Neural cell (in vitro differentiated cells): ENCODE measurements at regions not wholly inside any gene's neighbourhood (a gene's known extent, or its start where the extent isn't known, plus 50 kb on each side); places are given as distances from the start of the nearest gene placed in this dataset.

Experiments used
- H2AFZ ChIP-seq: fragments of 200-600, 300-800 bp; sonication (generic), shearing (Covaris generic); 2 replicates; pipeline ENCODE4 v1.6.0; 2014; ENCODE audit warnings: low read depth, mild to moderate bottlenecking, antibody characterized with exemption, low read length, moderate library complexity
- H3F3A ChIP-seq: fragments of 200-600 bp; shearing (Covaris generic); 2 replicates; pipeline ENCODE4 v1.6.1; 2016; ENCODE audit warnings: mild to moderate bottlenecking, moderate library complexity, mixed read lengths, antibody characterized with exemption, low read length; ENCODE audit not compliant: insufficient read depth, poor library complexity, severe bottlenecking
- H3K27ac ChIP-seq: fragments of 200-600, 300-800 bp; sonication (generic), shearing (Covaris generic); 2 replicates; pipeline ENCODE4 v1.5.1; 2014; ENCODE audit warnings: mild to moderate bottlenecking, low read length, moderate library complexity
- H3K27me3 ChIP-seq: fragments of 300-800, 200-600 bp; sonication (generic), shearing (Covaris generic); 2 replicates; pipeline ENCODE4 v1.6.0; 2014; ENCODE audit warnings: mild to moderate bottlenecking, low read depth, low read length, moderate library complexity; ENCODE audit not compliant: insufficient read depth
- H3K36me3 ChIP-seq: fragments of 300-800, 200-600 bp; sonication (generic), shearing (Covaris generic); 2 replicates; pipeline ENCODE4 v1.5.1; 2014; ENCODE audit warnings: mild to moderate bottlenecking, antibody characterized with exemption, low read length, moderate library complexity; ENCODE audit not compliant: insufficient read depth
- H3K4me2 ChIP-seq: fragments of 300-800, 200-600 bp; sonication (generic), shearing (Covaris generic); 2 replicates; pipeline ENCODE4 v1.6.0; 2014; ENCODE audit warnings: mild to moderate bottlenecking, low read length
- H3K4me3 ChIP-seq: fragments of 300-800, 200-600 bp; sonication (generic), shearing (Covaris generic); 2 replicates; pipeline ENCODE4 v1.5.1; 2014; ENCODE audit warnings: mild to moderate bottlenecking, low read length, moderate library complexity
- H3K79me2 ChIP-seq: fragments of 200-600 bp; shearing (Covaris generic); replicated peaks from 2 replicates; pipeline ENCODE4 v1.6.0; 2014; ENCODE audit warnings: mild to moderate bottlenecking, low read length, moderate library complexity; ENCODE audit not compliant: insufficient read depth
- H3K9ac ChIP-seq: fragments of 300-800, 200-600 bp; sonication (generic), shearing (Covaris generic); 2 replicates; pipeline ENCODE4 v1.6.1; 2016; ENCODE audit warnings: mild to moderate bottlenecking, low read length, mixed read lengths
- H3K9me2 ChIP-seq: fragments of 200-600 bp; shearing (Covaris generic); 2 replicates; pipeline ENCODE4 v1.6.1; 2016; ENCODE audit warnings: mild to moderate bottlenecking, low read length, mixed read lengths; ENCODE audit not compliant: insufficient read depth
- H3K9me3 ChIP-seq: fragments of 200-600, 300-800 bp; sonication (generic), shearing (Covaris generic); 2 replicates; pipeline ENCODE4 v1.6.1; 2016; ENCODE audit warnings: mild to moderate bottlenecking, mixed run types, low read length, moderate library complexity, mixed read lengths
- H4K20me1 ChIP-seq: fragments of 200-600 bp; shearing (Covaris generic); 2 replicates; pipeline ENCODE4 v1.6.1; 2016; ENCODE audit warnings: mild to moderate bottlenecking, mixed run types; ENCODE audit not compliant: insufficient read depth
- CTCF ChIP-seq: fragments of 450-650 bp; IDR thresholded peaks from 2 replicates; pipeline ENCODE4 v1.5.1; 2014; ENCODE audit warnings: antibody characterized with exemption, mild to moderate bottlenecking, moderate library complexity; ENCODE audit not compliant: poor library complexity, severe bottlenecking
- EP300 ChIP-seq: fragments of 450-650 bp; conservative IDR thresholded peaks from 2 replicates; pipeline ENCODE4 v1.6.1; 2014; ENCODE audit warnings: antibody characterized with exemption, mild to moderate bottlenecking, moderate library complexity; ENCODE audit not compliant: poor library complexity, severe bottlenecking
- EZH2 ChIP-seq: fragments of 200-600, 300-800 bp; shearing (Covaris generic), sonication (generic); IDR thresholded peaks from 2 replicates; pipeline ENCODE4 v1.6.1; 2014; ENCODE audit warnings: antibody characterized with exemption, low read length, borderline replicate concordance, mild to moderate bottlenecking; ENCODE audit not compliant: insufficient read depth, poor library complexity, severe bottlenecking
- MXI1 ChIP-seq: fragments of 450-650 bp; conservative IDR thresholded peaks from 2 replicates; pipeline ENCODE4 v1.6.1; 2014; ENCODE audit warnings: antibody characterized with exemption, mild to moderate bottlenecking; ENCODE audit not compliant: poor library complexity, severe bottlenecking
- POLR2AphosphoS5 ChIP-seq: IDR thresholded peaks from 2 replicates; pipeline ENCODE4 v1.6.1; 2012
- RAD21 ChIP-seq: fragments of 450-650 bp; conservative IDR thresholded peaks from 2 replicates; pipeline ENCODE4 v1.6.1; 2014; ENCODE audit warnings: antibody characterized with exemption, mild to moderate bottlenecking, moderate library complexity
- SMC3 ChIP-seq: fragments of 450-650 bp; conservative IDR thresholded peaks from 2 replicates; pipeline ENCODE4 v1.6.1; 2014; ENCODE audit warnings: antibody characterized with exemption, mild to moderate bottlenecking, moderate library complexity; ENCODE audit not compliant: poor library complexity
- TAF1 ChIP-seq: IDR thresholded peaks from 2 replicates; pipeline ENCODE4 v1.6.1; 2012; ENCODE audit warnings: low read depth
- TF ChIP-seq, protein P1 (sequence below): IDR thresholded peaks from 2 replicates; pipeline ENCODE4 v1.6.1; 2012; ENCODE audit warnings: borderline replicate concordance

GRCh38 chr17:47066841-47067682 lies 88.0 kb upstream of the RPRML start:
- H3K9ac ChIP-seq, result peak overlapping the region; percentile 82
- H3F3A ChIP-seq, result no peaks in the 10 kb centered on the region
- no peaks in the 10 kb centered on the region for H3K9me2 ChIP-seq
- no peaks in the 10 kb centered on the region for H4K20me1 ChIP-seq
- peak overlapping the region; percentile 57 for H3K27ac ChIP-seq
- H2AFZ ChIP-seq, result peak overlapping the region; percentile 87
- H3K4me2 ChIP-seq, result peak overlapping the region; percentile 89
- H3K27me3 ChIP-seq, result no peaks in the 10 kb centered on the region
- no peaks in the 10 kb centered on the region for H3K79me2 ChIP-seq
- no peaks in the 10 kb centered on the region for H3K9me3 ChIP-seq
- TF ChIP-seq POLR2AphosphoS5, result peak; percentile 86
- no peak for TF ChIP-seq RAD21
- TF ChIP-seq EP300, result peak; percentile 38
- peak; percentile 65 for TF ChIP-seq MXI1
- TF ChIP-seq, protein P1, sequence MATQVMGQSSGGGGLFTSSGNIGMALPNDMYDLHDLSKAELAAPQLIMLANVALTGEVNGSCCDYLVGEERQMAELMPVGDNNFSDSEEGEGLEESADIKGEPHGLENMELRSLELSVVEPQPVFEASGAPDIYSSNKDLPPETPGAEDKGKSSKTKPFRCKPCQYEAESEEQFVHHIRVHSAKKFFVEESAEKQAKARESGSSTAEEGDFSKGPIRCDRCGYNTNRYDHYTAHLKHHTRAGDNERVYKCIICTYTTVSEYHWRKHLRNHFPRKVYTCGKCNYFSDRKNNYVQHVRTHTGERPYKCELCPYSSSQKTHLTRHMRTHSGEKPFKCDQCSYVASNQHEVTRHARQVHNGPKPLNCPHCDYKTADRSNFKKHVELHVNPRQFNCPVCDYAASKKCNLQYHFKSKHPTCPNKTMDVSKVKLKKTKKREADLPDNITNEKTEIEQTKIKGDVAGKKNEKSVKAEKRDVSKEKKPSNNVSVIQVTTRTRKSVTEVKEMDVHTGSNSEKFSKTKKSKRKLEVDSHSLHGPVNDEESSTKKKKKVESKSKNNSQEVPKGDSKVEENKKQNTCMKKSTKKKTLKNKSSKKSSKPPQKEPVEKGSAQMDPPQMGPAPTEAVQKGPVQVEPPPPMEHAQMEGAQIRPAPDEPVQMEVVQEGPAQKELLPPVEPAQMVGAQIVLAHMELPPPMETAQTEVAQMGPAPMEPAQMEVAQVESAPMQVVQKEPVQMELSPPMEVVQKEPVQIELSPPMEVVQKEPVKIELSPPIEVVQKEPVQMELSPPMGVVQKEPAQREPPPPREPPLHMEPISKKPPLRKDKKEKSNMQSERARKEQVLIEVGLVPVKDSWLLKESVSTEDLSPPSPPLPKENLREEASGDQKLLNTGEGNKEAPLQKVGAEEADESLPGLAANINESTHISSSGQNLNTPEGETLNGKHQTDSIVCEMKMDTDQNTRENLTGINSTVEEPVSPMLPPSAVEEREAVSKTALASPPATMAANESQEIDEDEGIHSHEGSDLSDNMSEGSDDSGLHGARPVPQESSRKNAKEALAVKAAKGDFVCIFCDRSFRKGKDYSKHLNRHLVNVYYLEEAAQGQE, result peak; percentile 40
- peak; percentile 48 for TF ChIP-seq SMC3
- TF ChIP-seq CTCF, result peak; percentile 46
- no peak for TF ChIP-seq EZH2
- peak; percentile 74 for TF ChIP-seq TAF1
- H3K36me3 ChIP-seq, result no peaks in the 10 kb centered on the region
- peak overlapping the region; percentile 76 for H3K4me3 ChIP-seq

GRCh38 chr17:47066095-47066494 lies 87.0 kb upstream of the RPRML start:
- no peak overlapping the region for H3K27ac ChIP-seq
- H3K9me3 ChIP-seq, result no peaks in the 10 kb centered on the region
- H3K27me3 ChIP-seq, result no peaks in the 10 kb centered on the region
- H3K9me2 ChIP-seq, result no peaks in the 10 kb centered on the region
- TF ChIP-seq SMC3 (no peak), RAD21 (no peak), CTCF (no peak), EZH2 (no peak), POLR2AphosphoS5 (no peak)
- TF ChIP-seq, protein P1, result no peak
- H3K36me3 ChIP-seq, result no peaks in the 10 kb centered on the region
- no peak overlapping the region for H3K9ac ChIP-seq
- H3F3A ChIP-seq, result no peaks in the 10 kb centered on the region
- no peaks in the 10 kb centered on the region for H4K20me1 ChIP-seq
- no peak overlapping the region for H3K4me3 ChIP-seq
- H3K4me2 ChIP-seq, result peak overlapping the region; percentile 89
- no peaks in the 10 kb centered on the region for H3K79me2 ChIP-seq
- no peak overlapping the region for H2AFZ ChIP-seq
